B cell (primary cell): ENCODE measurements at regions not wholly inside any gene's neighbourhood (a gene's known extent, or its start where the extent isn't known, plus 50 kb on each side); places are given as distances from the start of the nearest gene placed in this dataset.

ENCODE experiments used
- ATAC-seq: fragments of 200-7000 bp; cut with Tn5 transposase; one replicate; pipeline ENCODE4 v1.10.0; 2021; ENCODE audit warnings: low read depth, mild to moderate bottlenecking, moderate number of reproducible peaks, moderate library complexity
- CTCF ChIA-PET: fragments of 350-600 bp; sonication (Branson Sonifier 250); formaldehyde crosslinking; loops from one replicate; lab custom pipeline; 2021; ENCODE audit warnings: antibody characterized with exemption, inconsistent platforms; lab: Charles Lee
- POLR2A ChIA-PET: fragments of 350-600 bp; sonication (Branson Sonifier 250); formaldehyde crosslinking; loops from one replicate; lab custom pipeline; 2021; ENCODE audit warnings: antibody characterized with exemption; lab: Charles Lee
- DNase-seq: peaks from one replicate; pipeline ENCODE4 v3.0.0; 2013
- H2AFZ ChIP-seq: 2 replicates; pipeline ENCODE4 v1.6.1; 2012; ENCODE audit warnings: mild to moderate bottlenecking, low read depth, low read length; ENCODE audit not compliant: insufficient read depth, poor library complexity, severe bottlenecking
- H3K27ac ChIP-seq, 2 donors: 1 replicate in 1 of 2; 2 replicates in 1 of 2; pipeline ENCODE4 v1.5.1; 2012 to 2013; ENCODE audit warnings: low read length in 2 of 2, mild to moderate bottlenecking in 2 of 2, moderate library complexity in 1 of 2
- H3K27me3 ChIP-seq, 4 experiments: fragments of 200-600 bp in 1 of 4; sonication (generic) in 1 of 4; replicated peaks in 1 of 4; 1 replicate in 2 of 4; 2 replicates in 2 of 4; pipeline versions ENCODE4 v1.6.1 to v1.7.0; 2013 to 2016; ENCODE audit warnings: low read length in 3 of 4, mild to moderate bottlenecking in 2 of 4, mixed read lengths in 1 of 4, moderate library complexity in 1 of 4; ENCODE audit not compliant: insufficient read depth in 4 of 4, control insufficient read depth in 3 of 4; ENCODE audit errors: control extremely low read depth in 1 of 4
- H3K36me3 ChIP-seq, 2 experiments: replicated peaks in 1 of 2; 1 replicate in 1 of 2; 2 replicates in 1 of 2; pipeline versions ENCODE4 v1.6.1 to v1.7.1; 2013; ENCODE audit warnings: low read length in 1 of 2; ENCODE audit not compliant: insufficient read depth in 2 of 2, control insufficient read depth in 1 of 2; ENCODE audit errors: control extremely low read depth in 1 of 2, extremely low read depth in 1 of 2
- H3K4me1 ChIP-seq, 2 donors: fragments of 200-600 bp in 1 of 2; sonication (generic) in 1 of 2; 1 replicate in 1 of 2; 2 replicates in 1 of 2; pipeline versions ENCODE4 v1.5.1 to v1.6.1; 2013 to 2017; ENCODE audit warnings: low read length in 2 of 2; ENCODE audit not compliant: control insufficient read depth in 2 of 2, insufficient read depth in 2 of 2
- H3K4me2 ChIP-seq: replicated peaks from 2 replicates; pipeline ENCODE3; 2012; ENCODE audit warnings: mild to moderate bottlenecking, low read depth, low read length; ENCODE audit not compliant: poor library complexity, severe bottlenecking
- H3K4me3 ChIP-seq, 5 experiments: fragments of 200-600 bp in 1 of 5; sonication (generic) in 1 of 5; 1 replicate in 3 of 5; 2 replicates in 2 of 5; pipeline versions ENCODE4 v1.5.1 to v1.7.0; 2011 to 2016; ENCODE audit warnings: low read length in 4 of 5, mild to moderate bottlenecking in 4 of 5, low read depth in 2 of 5, control low read depth in 1 of 5, moderate library complexity in 1 of 5; ENCODE audit not compliant: insufficient read depth in 1 of 5; ENCODE audit errors: control extremely low read depth in 1 of 5, extremely low read depth in 1 of 5
- H3K79me2 ChIP-seq: fragments of 200-600 bp; sonication (generic); one replicate; pipeline ENCODE4 v1.6.0; 2016; ENCODE audit warnings: low read length; ENCODE audit not compliant: control insufficient read depth, insufficient read depth
- H3K9ac ChIP-seq: fragments of 200-600 bp; sonication (generic); 2 replicates; pipeline ENCODE4 v1.6.1; 2017; ENCODE audit warnings: mild to moderate bottlenecking, low read length, moderate library complexity
- H3K9me3 ChIP-seq, 3 donors: one replicate each; pipeline versions ENCODE4 v1.6.1 to v1.7.1; 2013; ENCODE audit warnings: low read length in 2 of 3; ENCODE audit not compliant: control insufficient read depth in 2 of 3, insufficient read depth in 1 of 3; ENCODE audit errors: control extremely low read depth in 1 of 3
- H4K20me1 ChIP-seq: 2 replicates; pipeline ENCODE4 v1.6.0; 2012; ENCODE audit warnings: mild to moderate bottlenecking, low read length; ENCODE audit not compliant: insufficient read depth, control insufficient read depth, poor library complexity, severe bottlenecking
- H3K27ac Mint-ChIP-seq: one replicate; pipeline ENCODE4 v1.8.0; 2021; ENCODE audit warnings: mixed read lengths
- H3K27me3 Mint-ChIP-seq: one replicate; pipeline ENCODE4 v1.8.0; 2021; ENCODE audit warnings: mixed read lengths
- H3K4me1 Mint-ChIP-seq: one replicate; pipeline ENCODE4 v1.8.0; 2021; ENCODE audit warnings: mixed read lengths
- H3K4me3 Mint-ChIP-seq: one replicate; pipeline ENCODE4 v1.8.0; 2021; ENCODE audit warnings: mixed read lengths
- H3K9me3 Mint-ChIP-seq: one replicate; pipeline ENCODE4 v1.8.0; 2022; ENCODE audit warnings: mixed read lengths; ENCODE audit not compliant: insufficient read depth
- EZH2 ChIP-seq: IDR thresholded peaks from 2 replicates; pipeline ENCODE4 v1.6.1; 2012; ENCODE audit warnings: borderline replicate concordance, low read depth, mild to moderate bottlenecking, moderate library complexity, low read length; ENCODE audit not compliant: insufficient read depth, poor library complexity, severe bottlenecking
- WGBS: methylation state at CpG from one replicate; pipeline ENCODE4 v1.1.5; 2013; ENCODE audit warnings: missing lambda C conversion rate; ENCODE audit not compliant: insufficient coverage; 5-methylcytosine and 5-hydroxymethylcytosine counted together
- intact Hi-C: fragments of 100-400 bp; cut with micrococcal nuclease; formaldehyde crosslinking; loops from one replicate; pipeline ENCODE4 v1.10.0; 2022
- TF ChIP-seq, protein P1 (sequence below): fragments of 200-600 bp; IDR thresholded peaks from one replicate; pipeline ENCODE4 v1.8.0; 2022; ENCODE audit warnings: antibody characterized with exemption, mild to moderate bottlenecking

DNA sequence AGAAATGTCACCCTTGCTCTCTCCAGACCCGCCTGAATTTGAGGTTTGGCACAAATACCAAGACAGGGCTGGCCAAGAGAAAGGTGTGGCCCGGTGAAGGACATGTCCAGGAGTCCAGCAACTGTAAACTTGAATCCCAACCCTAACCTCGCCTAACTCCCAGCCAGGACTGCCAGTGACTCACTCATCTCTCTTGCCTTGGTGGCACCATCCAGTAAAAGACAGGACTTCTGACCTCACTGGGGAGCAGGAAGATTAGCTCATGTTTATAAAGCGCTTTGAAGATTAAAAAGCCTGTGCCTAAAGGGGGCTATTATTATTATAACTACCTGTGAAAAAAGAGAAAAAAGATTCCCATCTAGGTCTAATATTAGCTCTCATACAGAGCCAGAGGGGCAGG lies 335.3 kb downstream of the SOX9 start:
- no peaks in the 10 kb centered on the region for H3K4me1 ChIP-seq
- 68% methylated on average over 3 of the region's 4 CpGs for WGBS
- H3K27ac ChIP-seq, result no peak overlapping the region
- ChIA-PET CTCF (no interaction called here), POLR2A (no interaction called here)
- H3K36me3 ChIP-seq, result no peaks in the 10 kb centered on the region
- H3K27me3 ChIP-seq, result no peaks in the 10 kb centered on the region
- Mint-ChIP-seq H3K27ac (no peak overlapping the region), H3K9me3 (no peaks in the 10 kb centered on the region), H3K4me1 (no peaks in the 10 kb centered on the region), H3K27me3 (no peaks in the 10 kb centered on the region), H3K4me3 (no peak overlapping the region)
- peaks cover 0 to 3% (median 0%) of the 10 kb centered on the region in 3 donors for H3K9me3 ChIP-seq
- DNase-seq (no peak), ATAC-seq (no peak)
- H3K9ac ChIP-seq, result no peak overlapping the region
- H3K4me3 ChIP-seq, result no peak overlapping the region
- H3K79me2 ChIP-seq, result no peaks in the 10 kb centered on the region
- H3K4me2 ChIP-seq, result no peak overlapping the region
- no peak overlapping the region for H2AFZ ChIP-seq
- no peak for TF ChIP-seq EZH2
- TF ChIP-seq, protein P1, sequence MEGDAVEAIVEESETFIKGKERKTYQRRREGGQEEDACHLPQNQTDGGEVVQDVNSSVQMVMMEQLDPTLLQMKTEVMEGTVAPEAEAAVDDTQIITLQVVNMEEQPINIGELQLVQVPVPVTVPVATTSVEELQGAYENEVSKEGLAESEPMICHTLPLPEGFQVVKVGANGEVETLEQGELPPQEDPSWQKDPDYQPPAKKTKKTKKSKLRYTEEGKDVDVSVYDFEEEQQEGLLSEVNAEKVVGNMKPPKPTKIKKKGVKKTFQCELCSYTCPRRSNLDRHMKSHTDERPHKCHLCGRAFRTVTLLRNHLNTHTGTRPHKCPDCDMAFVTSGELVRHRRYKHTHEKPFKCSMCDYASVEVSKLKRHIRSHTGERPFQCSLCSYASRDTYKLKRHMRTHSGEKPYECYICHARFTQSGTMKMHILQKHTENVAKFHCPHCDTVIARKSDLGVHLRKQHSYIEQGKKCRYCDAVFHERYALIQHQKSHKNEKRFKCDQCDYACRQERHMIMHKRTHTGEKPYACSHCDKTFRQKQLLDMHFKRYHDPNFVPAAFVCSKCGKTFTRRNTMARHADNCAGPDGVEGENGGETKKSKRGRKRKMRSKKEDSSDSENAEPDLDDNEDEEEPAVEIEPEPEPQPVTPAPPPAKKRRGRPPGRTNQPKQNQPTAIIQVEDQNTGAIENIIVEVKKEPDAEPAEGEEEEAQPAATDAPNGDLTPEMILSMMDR, result no peak
- no peaks in the 10 kb centered on the region for H4K20me1 ChIP-seq
- intact Hi-C loops, result no loop called here

DNA sequence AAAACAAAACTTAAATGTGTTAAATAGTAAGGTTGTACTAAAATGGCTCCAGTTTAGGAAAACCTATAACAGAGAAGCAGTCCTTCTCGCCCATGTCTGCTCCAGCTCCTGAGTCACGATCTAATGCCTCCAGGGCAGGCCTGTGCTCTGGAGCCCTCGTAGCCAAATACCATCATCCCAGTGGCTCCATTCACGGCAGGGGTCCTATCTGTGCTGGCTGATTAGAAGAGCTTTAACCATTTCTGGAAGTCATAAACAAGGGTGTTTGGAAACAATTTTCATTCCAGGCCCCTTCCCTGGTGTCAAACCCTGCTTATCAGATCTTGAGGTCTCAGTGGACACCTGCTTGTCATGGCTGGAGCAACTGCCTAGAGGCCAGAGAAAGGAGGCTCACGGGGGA lies 336.9 kb downstream of the SOX9 start:
- Histone ChIP-seq H2AFZ (no peak overlapping the region), H3K27ac (no peak overlapping the region), H3K36me3 (no peaks in the 10 kb centered on the region), H3K4me1 (no peaks in the 10 kb centered on the region), H3K27me3 (no peaks in the 10 kb centered on the region), H3K9ac (no peak overlapping the region), H3K9me3 (peaks cover 0 to 3% (median 0%) of the 10 kb centered on the region in 3 donors), H3K4me3 (no peak overlapping the region), H3K4me2 (no peak overlapping the region), H4K20me1 (no peaks in the 10 kb centered on the region), H3K79me2 (no peaks in the 10 kb centered on the region)
- H3K27ac Mint-ChIP-seq, result no peak overlapping the region
- peaks cover 6% of the 10 kb centered on the region for H3K27me3 Mint-ChIP-seq
- POLR2A ChIA-PET, result no interaction called here
- CTCF ChIA-PET, result no interaction called here
- 33% methylated on average over 1 of the region's 5 CpGs for WGBS
- no peak overlapping the region for H3K4me3 Mint-ChIP-seq
- no peaks in the 10 kb centered on the region for H3K4me1 Mint-ChIP-seq
- TF ChIP-seq, protein P1, result no peak
- TF ChIP-seq EZH2, result no peak
- intact Hi-C loops, result no loop called here
- ATAC-seq (no peak), DNase-seq (no peak)
- H3K9me3 Mint-ChIP-seq, result no peaks in the 10 kb centered on the region
